NCI-H2196 (cell line): ENCODE measurements at regions not wholly inside any gene's neighbourhood (a gene's known extent, or its start where the extent isn't known, plus 50 kb on each side); places are given as distances from the start of the nearest gene placed in this dataset.
"Not testable (repeated sequence)": the region's sequence is repeated elsewhere in the genome, so short reads cannot be mapped to it uniquely, and the experiment has no call there.

Source experiments
- DNase-seq: peaks from one replicate; lab custom pipeline; 2025; ENCODE audit not compliant: unreplicated experiment; lab: John Stamatoyannopoulos, UW

- no peak for DNase-seq
These were observed 317.2 kb upstream of the ACO1 start for GRCh38 chr9:32067261-32067660.

DNA sequence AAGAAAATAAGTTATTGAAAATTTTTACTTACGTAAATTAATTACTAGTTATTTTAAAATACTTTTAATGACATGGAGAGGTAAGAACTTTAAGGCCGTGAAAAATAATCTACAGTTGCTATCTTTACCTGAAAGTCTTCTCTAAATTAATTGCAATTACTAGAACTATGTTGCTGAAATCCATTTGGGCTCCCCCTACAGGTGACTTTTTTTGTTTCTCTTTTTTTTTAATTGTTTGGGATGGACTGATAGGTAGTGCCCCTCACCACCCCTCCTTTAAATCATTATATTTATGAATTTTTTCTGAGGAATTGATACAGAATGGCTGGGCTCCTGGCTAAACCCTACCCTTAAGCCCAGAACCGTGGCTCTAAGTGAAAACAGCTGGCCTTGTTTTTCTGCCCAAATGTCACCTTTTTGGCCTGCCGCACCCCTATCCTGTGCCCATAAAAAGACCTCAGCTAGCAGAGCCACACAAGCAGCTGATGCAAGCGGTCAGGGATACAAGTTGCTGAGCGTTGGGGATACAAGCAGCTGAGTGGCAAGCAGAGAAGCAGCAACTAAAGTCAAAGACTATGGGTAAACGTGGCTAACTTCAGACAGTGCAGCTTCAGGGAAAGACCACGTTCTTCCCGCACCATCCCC is 315.2 kb upstream of the ACO1 start:
- no peak for DNase-seq

- DNase-seq: no peak
These were observed 314.5 kb upstream of the ACO1 start for GRCh38 chr9:32069969-32070368.

DNA sequence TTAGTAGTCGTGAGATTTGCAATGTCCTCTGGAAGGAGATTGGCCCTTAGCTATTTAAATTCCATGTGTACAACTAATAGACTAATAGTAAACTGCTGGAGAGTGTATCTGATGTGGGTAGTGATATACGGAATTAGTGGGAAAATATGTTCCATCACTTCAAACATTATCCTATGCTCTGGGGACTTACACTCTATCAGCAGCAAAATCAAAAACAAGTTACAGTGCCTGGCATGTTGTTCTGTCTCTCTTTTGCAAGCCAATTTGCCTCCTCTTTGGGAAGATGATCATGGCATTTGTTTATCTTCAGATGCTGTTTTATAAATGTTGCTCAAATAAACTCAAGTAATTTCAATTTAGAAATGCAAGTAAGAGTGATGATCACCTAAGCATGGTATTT is 311.9 kb upstream of the ACO1 start:
- no peak for DNase-seq

DNA sequence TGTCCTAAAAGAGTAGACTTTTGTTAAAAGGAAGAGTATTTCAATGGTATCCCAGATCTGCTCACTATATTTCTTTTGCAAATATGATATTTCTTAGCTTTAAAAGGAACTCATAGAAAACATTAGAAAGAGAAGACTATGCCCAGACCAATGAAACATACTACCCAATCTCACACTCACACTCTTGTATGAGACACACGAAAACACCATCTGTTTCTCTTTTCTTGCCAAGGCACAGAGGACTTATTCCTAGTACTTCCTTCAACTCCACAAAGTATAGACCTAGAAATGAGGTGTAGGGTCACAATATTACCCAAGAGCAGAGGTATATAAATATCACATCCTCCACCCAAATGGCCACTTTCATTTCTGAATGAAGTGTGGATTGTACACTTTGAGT is 292.4 kb upstream of the ACO1 start:
- no peak for DNase-seq

GRCh38 chr9:32117291-32117690 is 267.2 kb upstream of the ACO1 start:
- DNase-seq: no peak

GRCh38 chr9:32128546-32128945 is 255.9 kb upstream of the ACO1 start:
- DNase-seq: no peak

- DNase-seq: not testable (repeated sequence)
These were observed 253.7 kb upstream of the ACO1 start for GRCh38 chr9:32130709-32131108.

DNA sequence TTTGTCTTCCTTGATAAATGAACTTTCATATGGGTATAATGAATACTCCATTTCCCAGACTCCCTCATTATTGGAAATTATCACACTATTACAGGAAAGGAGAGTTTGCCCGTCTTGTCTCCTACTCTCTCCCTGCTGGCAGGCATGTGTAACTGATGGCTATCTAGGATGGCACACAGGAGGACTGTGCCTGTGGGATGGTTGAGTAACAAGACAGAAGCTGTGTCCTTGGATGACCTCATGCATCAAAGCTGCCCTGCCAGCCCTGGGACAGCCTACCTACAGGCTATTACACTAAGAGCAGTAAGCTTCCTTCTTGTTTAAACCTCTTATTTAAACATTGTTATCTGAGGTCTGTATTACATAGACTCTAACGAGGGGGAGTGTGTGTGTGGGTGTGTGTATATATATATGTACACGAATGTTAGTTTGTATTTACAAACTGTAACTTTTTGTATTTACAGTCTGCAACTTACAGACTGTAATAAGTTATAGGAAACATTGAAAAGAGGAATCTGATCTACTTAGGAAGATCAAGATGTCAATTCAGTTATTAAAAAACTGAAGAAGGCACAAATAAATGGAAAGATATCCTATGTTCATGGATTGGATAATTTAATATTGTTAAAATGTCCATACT is 247.6 kb upstream of the ACO1 start:
- no peak for DNase-seq

DNA sequence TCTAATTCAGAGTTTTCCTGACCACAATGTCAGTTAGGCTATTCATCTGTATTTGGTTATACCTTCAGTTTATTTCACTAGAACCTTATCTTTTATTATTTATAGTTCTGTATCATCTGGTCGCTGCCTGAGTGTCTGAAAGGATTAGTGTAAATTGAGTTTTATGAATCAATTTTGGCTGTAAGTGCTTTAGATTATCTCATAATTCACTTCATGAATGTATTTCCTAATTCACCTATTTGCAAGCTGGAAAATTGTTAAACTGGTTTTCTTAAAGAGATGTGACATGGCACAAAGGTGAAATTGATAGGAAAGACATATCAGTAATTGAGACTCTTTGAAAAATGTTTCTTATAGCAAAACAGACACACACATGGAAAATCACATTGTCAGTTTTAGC is 242.4 kb upstream of the ACO1 start:
- DNase-seq: no peak

DNA sequence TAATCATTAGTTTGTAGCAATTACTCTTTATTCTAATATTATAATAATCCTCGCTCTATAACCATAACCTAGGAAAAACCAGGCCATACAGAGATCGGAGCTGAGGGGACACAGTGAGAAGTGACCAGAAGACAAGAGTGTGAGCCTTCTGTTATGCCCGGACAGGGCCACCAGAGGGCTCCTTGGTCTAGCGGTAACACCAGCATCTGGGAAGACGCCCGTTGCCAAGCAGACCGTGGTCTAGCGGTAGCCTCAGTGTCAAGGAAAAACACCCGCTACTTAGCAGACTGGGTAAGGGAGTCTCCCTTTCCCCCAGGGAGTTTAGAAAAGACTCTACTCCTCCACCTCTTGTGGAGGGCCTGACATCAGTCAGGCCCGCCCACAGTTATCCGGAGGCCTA is 235.9 kb upstream of the ACO1 start:
- not testable (repeated sequence) for DNase-seq

GRCh38 chr9:32161209-32161608 is 223.2 kb upstream of the ACO1 start:
- DNase-seq: no peak

- no peak for DNase-seq
These were observed 222.7 kb upstream of the ACO1 start for GRCh38 chr9:32161720-32162119.

- not testable (repeated sequence) for DNase-seq
These were observed 218.1 kb upstream of the ACO1 start for GRCh38 chr9:32166316-32166715.

DNA sequence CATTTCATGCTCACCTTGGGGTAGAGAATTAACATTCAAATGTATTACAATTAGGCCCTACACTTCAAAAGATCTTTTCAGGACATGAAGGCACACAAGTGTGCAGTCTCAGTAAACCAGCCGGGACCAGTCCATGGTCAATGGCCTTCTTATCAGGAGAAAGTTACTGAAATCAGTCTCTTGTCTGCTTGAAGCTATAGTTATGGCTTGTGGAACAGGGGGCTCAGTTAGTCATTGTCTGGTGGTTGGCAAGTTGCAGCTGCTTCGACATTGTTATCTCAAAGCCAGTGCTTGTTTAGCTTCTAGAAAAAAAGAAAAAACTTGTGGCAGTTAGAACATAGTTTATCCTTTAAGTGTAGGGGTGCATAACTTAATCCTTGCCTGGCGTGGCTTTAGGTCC is 213.1 kb upstream of the ACO1 start:
- DNase-seq: no peak

DNA sequence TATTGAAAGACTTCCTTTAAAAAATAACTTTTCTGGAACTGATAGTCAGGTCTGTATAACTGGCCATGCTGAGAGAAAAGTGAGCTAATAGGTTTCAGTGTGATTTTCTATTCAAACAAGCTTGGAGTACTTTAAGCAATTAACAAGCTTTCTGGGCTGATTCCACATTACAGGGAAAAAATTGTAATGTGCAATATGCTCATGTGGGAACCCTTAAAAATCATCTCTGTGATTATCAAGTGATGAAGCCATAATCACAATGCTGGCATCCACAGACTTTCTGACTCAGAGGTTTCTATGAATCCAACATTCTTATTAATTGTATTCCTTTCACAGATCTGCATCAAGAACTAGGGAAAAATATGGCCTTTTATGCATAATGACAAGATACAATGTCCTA is 212.2 kb upstream of the ACO1 start:
- DNase-seq: no peak

DNA sequence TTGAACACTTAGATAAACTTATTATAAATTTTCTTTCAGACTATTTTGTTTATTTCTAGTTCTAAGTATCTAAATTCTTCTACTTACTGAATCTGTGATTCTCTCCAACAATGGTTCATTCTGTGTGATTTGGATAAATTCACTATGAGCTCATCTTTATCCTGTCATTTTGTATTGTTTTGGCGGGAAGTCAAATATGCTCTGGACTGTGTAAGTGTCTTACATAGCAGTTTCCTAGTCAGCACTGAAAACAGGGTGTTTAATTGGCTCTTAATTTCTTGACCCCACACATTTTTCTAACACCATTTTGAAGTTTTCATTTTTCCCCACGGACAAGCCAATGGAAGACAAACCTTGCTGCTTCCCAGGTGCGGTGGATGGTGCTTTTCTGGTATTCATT is 207.0 kb upstream of the ACO1 start:
- DNase-seq: no peak

DNA sequence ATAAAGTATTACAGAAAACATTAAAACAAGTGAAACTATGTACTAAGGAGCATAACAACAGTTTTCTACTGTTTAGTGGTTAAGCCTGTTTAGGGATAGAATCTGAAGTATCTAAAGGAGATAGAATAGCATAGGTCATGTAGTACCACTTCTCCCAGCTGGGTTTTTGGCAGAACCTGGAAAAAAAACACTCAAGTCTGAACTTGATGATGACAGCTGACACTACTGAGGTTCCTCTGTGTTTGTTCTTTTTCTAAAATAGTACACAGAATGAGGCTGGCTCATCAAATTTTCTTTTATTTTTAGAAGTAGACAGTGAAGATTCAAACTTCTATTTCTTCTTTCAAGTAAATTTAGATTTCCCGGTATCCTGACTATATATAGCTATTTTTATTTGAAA is 203.8 kb upstream of the ACO1 start:
- no peak for DNase-seq

DNA sequence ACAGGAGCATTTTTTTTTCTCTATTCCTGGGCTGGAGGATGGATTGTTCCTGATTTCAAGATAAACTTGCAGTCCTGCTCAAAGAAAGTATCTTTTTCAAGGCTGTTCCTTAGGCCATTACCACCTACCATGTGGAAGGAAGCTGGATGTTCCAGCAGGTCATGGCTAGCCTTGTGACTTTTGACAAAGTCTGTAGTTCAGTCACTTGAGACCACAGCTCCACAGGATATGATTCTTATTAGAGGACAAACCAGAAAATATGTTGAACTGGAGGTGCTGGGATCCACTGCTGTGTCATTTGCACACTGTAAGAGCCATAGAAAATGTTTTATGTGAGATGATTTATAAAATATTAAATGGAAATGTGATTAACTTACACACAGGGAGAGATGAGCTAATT is 184.2 kb upstream of the ACO1 start:
- DNase-seq: no peak

DNA sequence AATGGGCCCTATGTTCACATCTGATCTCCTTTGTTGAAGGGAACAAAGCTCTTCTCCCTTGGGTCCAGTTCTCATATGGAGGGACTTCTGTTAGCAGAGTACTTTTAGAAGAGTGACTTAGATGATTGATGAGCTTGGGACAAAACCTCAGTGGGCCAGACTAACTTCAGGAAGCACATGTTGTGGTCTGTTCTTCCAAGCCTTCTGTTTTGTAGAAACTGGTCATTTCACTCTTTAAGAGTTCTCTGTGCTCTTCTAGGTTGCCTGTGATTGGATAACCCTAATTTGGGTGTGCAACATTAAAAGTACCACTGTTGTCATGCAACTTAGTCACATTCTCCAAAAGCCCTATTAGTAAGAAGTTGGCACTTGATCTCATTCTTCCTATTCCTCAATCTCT is 183.5 kb upstream of the ACO1 start:
- DNase-seq: no peak

- not testable (repeated sequence) for DNase-seq
These were observed 175.3 kb upstream of the ACO1 start for GRCh38 chr9:32209164-32209563.

DNA sequence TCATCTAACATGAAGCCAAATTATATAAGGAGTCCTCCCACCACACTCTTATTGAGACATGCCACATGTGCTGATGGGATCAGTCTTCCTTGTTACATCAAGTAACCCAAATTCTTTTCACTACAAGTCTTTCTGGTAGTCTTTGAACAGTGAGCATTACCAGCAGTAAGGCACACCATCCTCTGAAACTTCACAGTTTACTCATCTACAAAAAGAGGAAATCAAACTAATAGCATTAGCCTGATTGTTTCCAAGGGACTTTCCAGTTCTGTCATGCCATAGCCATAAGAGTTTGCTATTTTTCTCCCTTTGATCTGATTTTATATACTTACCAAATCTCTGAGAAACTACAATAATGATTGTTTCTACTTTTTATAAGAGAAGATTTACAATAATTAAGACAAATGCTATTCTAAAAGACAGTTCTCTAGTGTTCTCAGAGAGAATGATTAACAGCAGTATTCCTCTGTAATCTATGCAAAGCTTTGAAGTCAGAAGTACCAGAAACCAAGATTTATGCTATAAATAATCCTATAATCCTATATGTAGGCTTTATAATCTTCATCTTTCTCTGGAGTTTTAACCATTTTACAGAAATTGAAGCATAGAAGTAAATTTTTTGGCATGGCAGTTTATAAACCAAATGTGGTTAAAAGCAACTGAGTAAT is 166.2 kb upstream of the ACO1 start:
- DNase-seq: no peak

- no peak for DNase-seq
These were observed 163.7 kb upstream of the ACO1 start for GRCh38 chr9:32220750-32221149.
